HUES6 (cell line): ENCODE measurements at regions not wholly inside any gene's neighbourhood (a gene's known extent, or its start where the extent isn't known, plus 50 kb on each side); places are given as distances from the start of the nearest gene placed in this dataset.

Experiments used
- H3K27ac ChIP-seq: 2 replicates; pipeline ENCODE4 v1.7.0; 2013; ENCODE audit warnings: low read depth, mild to moderate bottlenecking, low read length, inconsistent platforms
- H3K27me3 ChIP-seq: 2 replicates; pipeline ENCODE4 v1.6.1; 2013; ENCODE audit warnings: low read length; ENCODE audit not compliant: control insufficient read depth, insufficient read depth
- H3K36me3 ChIP-seq: 2 replicates; pipeline ENCODE4 v1.6.1; 2013; ENCODE audit warnings: low read length; ENCODE audit not compliant: control insufficient read depth, insufficient read depth
- H3K4me1 ChIP-seq: 2 replicates; pipeline ENCODE4 v1.6.1; 2013; ENCODE audit warnings: low read length; ENCODE audit not compliant: control insufficient read depth, insufficient read depth
- H3K4me3 ChIP-seq: 2 replicates; pipeline ENCODE4 v1.5.1; 2013; ENCODE audit warnings: low read depth, low read length
- H3K9ac ChIP-seq: one replicate; pipeline ENCODE4 v1.6.1; 2013; ENCODE audit warnings: mild to moderate bottlenecking, low read length
- H3K9me3 ChIP-seq: 2 replicates; pipeline ENCODE4 v1.6.1; 2013; ENCODE audit warnings: low read depth, low read length; ENCODE audit not compliant: control insufficient read depth, insufficient read depth

DNA sequence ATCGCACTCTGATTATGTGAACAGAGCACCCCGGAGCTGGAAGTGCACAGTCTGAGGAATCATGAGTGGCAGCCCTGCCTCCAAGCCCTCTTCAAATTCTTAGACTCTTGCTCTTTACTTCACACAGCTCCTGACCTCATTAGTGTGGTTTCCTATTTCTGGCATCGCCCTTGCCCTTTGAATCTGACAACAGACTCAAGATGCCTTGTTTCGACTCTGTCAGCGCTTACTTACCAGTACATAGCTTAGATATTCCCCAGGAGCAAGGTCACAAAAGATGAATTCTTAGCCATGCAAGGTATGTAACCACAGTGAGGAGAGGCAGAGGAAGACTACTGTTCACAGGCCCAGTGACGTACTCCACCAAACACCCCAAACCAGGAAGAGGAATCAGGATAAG is 167.2 kb downstream of the KDR start:
- no peaks in the 10 kb centered on the region for H3K27me3 ChIP-seq
- no peaks in the 10 kb centered on the region for H3K4me1 ChIP-seq
- no peaks in the 10 kb centered on the region for H3K36me3 ChIP-seq
- no peak overlapping the region for H3K27ac ChIP-seq
- no peaks in the 10 kb centered on the region for H3K9me3 ChIP-seq
- no peak overlapping the region for H3K4me3 ChIP-seq
- no peak overlapping the region for H3K9ac ChIP-seq

DNA sequence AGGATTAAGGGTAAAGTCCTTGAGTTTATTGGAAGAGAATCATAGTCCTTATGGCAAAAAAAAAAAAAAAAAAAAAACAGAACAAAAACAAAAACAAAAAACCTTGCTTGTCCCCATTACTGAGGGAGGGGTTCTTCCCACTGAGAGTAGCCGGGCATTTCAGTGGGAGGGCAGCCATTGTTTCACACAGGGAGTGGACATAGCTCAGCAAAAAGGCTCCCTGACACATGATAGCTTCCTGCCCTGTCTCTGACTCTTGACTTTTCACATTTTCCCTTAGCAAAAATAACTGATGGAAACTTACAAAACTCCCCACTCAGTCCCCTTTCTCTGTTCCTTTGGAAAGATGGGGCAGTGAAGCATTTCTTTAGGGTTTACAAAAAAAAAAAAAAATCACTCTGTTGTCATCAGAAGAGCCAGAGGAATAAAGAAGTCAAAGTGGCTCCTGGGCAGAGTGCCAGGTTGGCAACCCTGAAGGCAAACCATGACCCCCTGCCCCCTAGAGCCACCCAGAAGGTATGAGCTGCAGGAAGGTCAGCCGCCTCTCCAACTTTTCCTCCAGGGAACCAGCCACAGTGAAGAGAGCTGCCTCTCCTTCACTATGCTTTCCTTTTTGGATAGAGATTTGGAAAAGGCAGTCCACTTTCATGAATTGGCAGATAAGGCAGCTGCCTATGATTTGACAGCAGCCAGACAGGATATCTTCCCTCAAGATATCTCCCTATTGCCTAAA is 170.6 kb downstream of the KDR start:
- H3K27ac ChIP-seq, result no peak overlapping the region
- H3K4me1 ChIP-seq, result no peaks in the 10 kb centered on the region
- H3K4me3 ChIP-seq, result no peak overlapping the region
- H3K36me3 ChIP-seq, result no peaks in the 10 kb centered on the region
- no peak overlapping the region for H3K9ac ChIP-seq
- no peaks in the 10 kb centered on the region for H3K27me3 ChIP-seq
- no peaks in the 10 kb centered on the region for H3K9me3 ChIP-seq

DNA sequence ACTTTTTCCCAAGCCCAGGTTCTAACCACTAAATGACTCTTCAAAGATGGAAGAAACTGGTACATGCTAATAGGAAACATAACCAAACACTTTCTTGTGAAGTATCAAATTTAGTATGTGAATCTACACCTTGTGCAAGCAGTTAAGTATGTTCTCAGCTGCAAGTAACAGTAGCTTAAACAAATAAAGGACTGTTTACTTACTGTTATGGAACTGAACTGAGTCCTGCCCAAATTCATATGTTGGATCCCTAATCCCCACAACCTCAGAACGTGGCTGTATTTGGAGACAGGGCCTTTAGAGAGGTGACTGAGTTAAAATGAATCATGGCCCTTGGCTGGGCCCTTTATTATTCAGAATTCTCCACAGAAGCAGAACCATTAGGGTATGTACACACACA is 178.7 kb downstream of the KDR start:
- Histone ChIP-seq H3K36me3 (no peaks in the 10 kb centered on the region), H3K4me3 (no peak overlapping the region), H3K9me3 (no peaks in the 10 kb centered on the region), H3K27me3 (no peaks in the 10 kb centered on the region), H3K9ac (no peak overlapping the region), H3K27ac (no peak overlapping the region), H3K4me1 (0 out of 2 replicates have a peak, but pooled peaks cover 3% of the 10 kb centered on the region)

DNA sequence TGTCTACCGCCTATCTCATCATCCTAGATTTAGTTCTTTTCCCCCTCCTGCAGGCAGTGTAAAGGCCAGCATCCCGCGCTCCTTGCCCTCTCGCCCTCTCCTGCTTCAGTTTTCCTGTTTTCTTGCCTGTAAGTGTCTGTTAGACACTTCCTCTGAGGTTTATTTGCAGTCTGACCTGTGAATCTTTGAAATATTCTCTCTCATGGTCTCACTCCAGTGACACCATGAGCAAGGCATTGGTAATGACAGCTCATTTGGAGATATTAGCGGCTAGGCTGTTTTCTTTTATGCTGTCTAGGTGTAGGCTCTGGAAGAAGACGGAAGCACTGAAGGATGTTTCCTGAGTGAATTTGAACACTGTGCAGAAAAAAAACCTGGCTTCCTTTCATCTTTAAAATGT is 179.6 kb downstream of the KDR start:
- Histone ChIP-seq H3K4me1 (0 out of 2 replicates have a peak, but pooled peaks cover 3% of the 10 kb centered on the region), H3K27me3 (no peaks in the 10 kb centered on the region), H3K27ac (no peak overlapping the region), H3K9ac (no peak overlapping the region), H3K36me3 (no peaks in the 10 kb centered on the region), H3K4me3 (no peak overlapping the region), H3K9me3 (no peaks in the 10 kb centered on the region)

DNA sequence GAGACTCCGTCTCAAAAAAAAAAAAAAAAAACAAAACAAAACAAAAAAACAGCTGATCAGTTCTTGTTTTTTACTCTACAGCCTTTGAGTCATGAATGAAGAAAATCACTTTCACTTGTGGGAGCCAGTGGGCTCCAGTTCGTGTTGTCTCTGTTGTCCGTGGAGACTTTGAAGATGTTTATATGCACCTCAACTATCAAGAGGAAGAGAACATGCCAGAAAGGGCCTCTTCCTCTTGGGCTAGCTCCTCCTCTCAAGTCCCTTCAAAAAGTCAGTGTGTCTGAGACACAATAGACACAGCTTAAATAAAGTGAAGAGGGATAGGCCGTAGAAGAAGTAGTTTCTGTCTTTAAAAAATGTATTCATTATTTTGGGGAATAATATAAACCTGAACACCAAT is 182.7 kb downstream of the KDR start:
- Histone ChIP-seq H3K9ac (no peak overlapping the region), H3K4me3 (no peak overlapping the region), H3K9me3 (no peaks in the 10 kb centered on the region), H3K27me3 (no peaks in the 10 kb centered on the region), H3K36me3 (no peaks in the 10 kb centered on the region), H3K4me1 (0 out of 2 replicates have a peak, but pooled peaks cover 3% of the 10 kb centered on the region), H3K27ac (no peak overlapping the region)

DNA sequence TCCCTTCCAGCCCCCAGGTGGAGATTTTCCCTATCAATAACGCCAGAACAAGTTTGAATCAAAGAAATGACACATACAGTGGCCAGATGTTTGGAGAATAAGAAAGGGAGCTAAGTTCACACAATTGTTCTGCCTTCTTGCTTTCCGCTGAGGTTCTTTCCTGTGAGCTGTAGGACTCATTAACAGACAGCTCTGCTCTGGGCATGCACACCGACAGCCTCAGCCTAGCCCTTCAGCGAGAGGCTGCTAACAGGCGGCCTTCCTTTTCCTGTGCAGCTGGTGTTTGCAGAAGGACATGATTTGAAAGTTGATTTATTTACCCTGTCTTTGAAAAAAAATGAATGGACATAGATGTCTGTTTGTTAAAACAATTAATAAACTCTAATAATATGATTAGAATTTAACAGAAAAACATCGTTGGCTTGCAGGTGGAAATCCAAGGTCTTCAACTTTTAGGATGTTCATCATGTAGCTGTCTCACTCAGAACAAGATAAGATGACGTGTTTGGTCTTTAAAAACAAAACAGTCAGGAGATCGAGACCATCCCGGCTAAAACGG is 183.3 kb downstream of the KDR start:
- Histone ChIP-seq H3K9me3 (no peaks in the 10 kb centered on the region), H3K36me3 (no peaks in the 10 kb centered on the region), H3K4me1 (0 out of 2 replicates have a peak, but pooled peaks cover 6% of the 10 kb centered on the region), H3K4me3 (no peak overlapping the region), H3K9ac (no peak overlapping the region), H3K27me3 (no peaks in the 10 kb centered on the region), H3K27ac (no peak overlapping the region)

DNA sequence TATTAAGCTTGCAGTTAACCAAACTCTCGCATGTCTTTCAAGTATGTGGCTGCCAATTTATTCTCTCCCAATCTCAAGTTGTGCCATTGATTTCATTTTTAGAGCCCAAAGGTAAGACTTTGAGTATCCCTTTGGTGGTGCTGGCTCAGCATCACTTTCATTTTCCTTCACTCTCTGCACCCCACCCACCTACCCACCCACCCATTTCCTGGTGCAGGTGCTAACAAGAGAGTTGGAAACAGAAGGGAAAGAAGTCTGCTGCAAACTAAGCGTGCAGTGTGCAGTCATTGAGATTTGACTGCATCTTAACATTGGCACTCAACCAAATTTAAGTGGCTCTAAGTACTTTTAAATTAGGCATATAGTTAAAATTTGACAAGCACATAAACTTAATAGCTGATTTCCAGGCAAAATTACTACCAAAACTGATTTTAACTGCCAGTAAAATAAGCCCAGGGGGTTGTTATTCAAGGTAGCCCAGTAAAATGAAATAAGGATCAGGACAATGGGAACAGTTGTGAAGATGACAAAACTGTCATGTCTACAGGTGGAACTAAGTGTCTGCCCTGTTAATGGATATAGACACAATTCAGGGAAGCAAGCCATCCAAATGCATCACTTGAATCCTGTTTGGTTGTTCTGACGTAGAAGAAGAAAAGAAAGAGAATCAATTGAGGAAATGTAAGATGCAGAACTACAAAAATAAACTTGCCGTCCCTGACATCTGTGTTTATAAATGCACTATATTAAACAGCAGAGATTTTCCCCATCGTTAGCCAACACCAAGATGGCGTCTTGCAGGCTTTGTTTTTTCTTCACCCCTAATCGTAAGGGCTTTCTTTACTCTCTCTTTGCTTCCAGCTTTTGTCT is 184.2 kb downstream of the KDR start:
- Histone ChIP-seq H3K9me3 (no peaks in the 10 kb centered on the region), H3K27me3 (no peaks in the 10 kb centered on the region), H3K27ac (no peak overlapping the region), H3K4me3 (no peak overlapping the region), H3K4me1 (0 out of 2 replicates have a peak, but pooled peaks cover 6% of the 10 kb centered on the region), H3K9ac (no peak overlapping the region), H3K36me3 (no peaks in the 10 kb centered on the region)

DNA sequence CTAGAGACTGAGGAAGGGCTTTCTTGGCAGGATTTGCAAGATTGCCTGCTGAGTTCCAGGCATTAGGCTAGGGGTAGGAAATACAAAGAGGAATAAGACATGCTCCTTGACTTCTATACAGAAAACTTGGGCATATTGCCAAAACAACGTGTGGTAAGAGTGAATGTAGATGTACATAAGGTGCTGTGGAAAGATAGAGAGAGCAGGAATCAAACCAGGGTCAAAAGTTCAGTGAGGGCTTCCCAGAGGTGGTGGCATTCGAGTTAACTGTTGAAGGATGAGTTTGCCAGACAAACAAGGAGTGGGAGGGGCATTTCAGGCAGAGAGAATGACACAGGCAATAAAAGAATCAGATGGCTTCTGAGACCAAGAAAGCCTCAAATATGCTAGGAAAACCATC is 187.9 kb downstream of the KDR start:
- Histone ChIP-seq H3K27ac (no peak overlapping the region), H3K9ac (no peak overlapping the region), H3K4me1 (0 out of 2 replicates have a peak, but pooled peaks cover 3% of the 10 kb centered on the region), H3K36me3 (no peaks in the 10 kb centered on the region), H3K4me3 (no peak overlapping the region), H3K9me3 (no peaks in the 10 kb centered on the region), H3K27me3 (no peaks in the 10 kb centered on the region)

DNA sequence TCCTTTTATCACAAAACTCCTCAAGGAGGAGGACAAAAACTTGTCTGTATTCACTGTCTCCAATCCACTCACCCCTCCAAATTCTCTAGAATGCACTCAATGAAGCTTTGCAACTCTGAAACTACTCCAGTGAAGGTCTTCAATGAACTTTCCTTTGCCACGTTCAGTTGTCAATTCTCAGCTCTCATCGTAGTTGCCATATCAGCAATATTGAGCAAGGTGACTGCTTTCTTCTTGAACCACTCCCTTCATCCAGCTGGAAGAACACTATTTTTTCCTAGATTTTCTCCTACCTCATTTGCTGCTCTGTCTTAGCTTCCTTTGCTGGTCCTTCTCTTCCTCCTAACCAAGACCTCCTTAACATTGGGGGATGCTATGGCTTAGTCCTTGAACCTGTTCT is 191.8 kb downstream of the KDR start:
- Histone ChIP-seq H3K9ac (no peak overlapping the region), H3K36me3 (no peaks in the 10 kb centered on the region), H3K4me1 (peaks cover 3% of the 10 kb centered on the region; the same call in 1 of the 2 replicates), H3K9me3 (no peaks in the 10 kb centered on the region), H3K27ac (no peak overlapping the region), H3K4me3 (no peak overlapping the region), H3K27me3 (no peaks in the 10 kb centered on the region)

DNA sequence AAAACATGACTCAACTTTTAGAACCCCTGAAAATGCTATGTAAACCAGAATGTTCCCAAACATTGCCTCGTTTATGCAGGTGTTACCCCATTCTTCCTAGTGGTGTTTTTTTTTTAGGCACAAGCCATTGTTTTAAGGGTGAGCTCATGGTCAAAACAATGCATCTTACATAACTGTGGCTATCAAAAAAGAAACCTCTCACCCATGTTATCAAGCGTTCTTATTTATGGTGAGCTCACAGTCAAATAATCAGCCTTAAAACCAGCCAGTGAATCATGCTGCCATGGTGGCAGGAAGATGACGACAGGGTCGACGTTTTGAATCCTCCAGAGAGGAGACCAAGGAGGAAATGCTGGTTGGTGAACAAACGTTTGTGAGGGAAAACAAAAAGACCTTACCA is 195.2 kb downstream of the KDR start:
- Histone ChIP-seq H3K9ac (no peak overlapping the region), H3K27ac (no peak overlapping the region), H3K4me3 (no peak overlapping the region)

DNA sequence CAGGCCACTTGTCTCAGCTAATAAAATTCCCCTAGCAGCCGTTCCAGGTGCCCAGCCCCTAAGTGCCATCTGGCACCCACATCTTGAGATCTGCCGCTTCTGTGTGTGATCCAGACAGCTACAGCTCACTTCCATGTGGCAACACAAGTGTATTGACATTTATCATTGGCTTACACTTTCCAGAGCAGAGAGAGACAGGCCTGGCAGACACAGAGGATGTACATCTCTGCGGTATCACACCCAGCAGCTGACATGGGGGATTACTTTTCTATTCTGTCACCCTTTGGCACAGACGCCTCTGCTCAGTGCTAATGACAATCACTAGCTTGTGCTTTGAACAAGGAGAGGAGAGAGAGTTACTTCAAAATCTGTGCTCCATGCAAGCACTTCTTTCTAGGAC is 195.9 kb downstream of the KDR start:
- Histone ChIP-seq H3K4me3 (no peak overlapping the region), H3K9me3 (peaks cover 14% of the 10 kb centered on the region), H3K27ac (no peak overlapping the region), H3K36me3 (no peaks in the 10 kb centered on the region), H3K4me1 (no peaks in the 10 kb centered on the region; the same call in 1 of the 2 replicates), H3K9ac (no peak overlapping the region), H3K27me3 (no peaks in the 10 kb centered on the region)

More for the DNA sequence above, 195.2 kb downstream of the KDR start:
- Histone ChIP-seq H3K36me3 (no peaks in the 10 kb centered on the region), H3K27me3 (no peaks in the 10 kb centered on the region), H3K4me1 (no peaks in the 10 kb centered on the region; the same call in 1 of the 2 replicates), H3K9me3 (peaks cover 6% of the 10 kb centered on the region; the same call in 1 of the 2 replicates)
